NOMO-1 treated with DMSO at 0.1 percent for 48 hours (cell line): ENCODE measurements at regions not wholly inside any gene's neighbourhood (a gene's known extent, or its start where the extent isn't known, plus 50 kb on each side); places are given as distances from the start of the nearest gene placed in this dataset.

Experiments used
- DNase-seq: peaks from one replicate; lab custom pipeline; 2025; ENCODE audit not compliant: unreplicated experiment; lab: John Stamatoyannopoulos, UW

- DNase-seq: no peak
Observed at GRCh38 chr10:130885021-130885655, 426.4 kb downstream of the TCERG1L start.

GRCh38 chr10:130887170-130887569 lies 424.4 kb downstream of the TCERG1L start:
- DNase-seq: no peak

- DNase-seq: no peak
Observed at GRCh38 chr10:130888493-130888892, 423.0 kb downstream of the TCERG1L start.

- no peak for DNase-seq
Observed at GRCh38 chr10:130889240-130889639, 422.3 kb downstream of the TCERG1L start.

GRCh38 chr10:130889780-130890179 lies 421.7 kb downstream of the TCERG1L start:
- DNase-seq: no peak

GRCh38 chr10:130891066-130891465 lies 420.5 kb downstream of the TCERG1L start:
- no peak for DNase-seq

GRCh38 chr10:130894471-130894870 lies 417.1 kb downstream of the TCERG1L start:
- DNase-seq: no peak

- DNase-seq: no peak
Observed at GRCh38 chr10:130895161-130895560, 416.4 kb downstream of the TCERG1L start.

GRCh38 chr10:130897815-130898214 lies 413.7 kb downstream of the TCERG1L start:
- no peak for DNase-seq

GRCh38 chr10:130898381-130898780 lies 413.1 kb downstream of the TCERG1L start:
- DNase-seq: no peak

GRCh38 chr10:130899856-130900255 lies 411.7 kb downstream of the TCERG1L start:
- no peak for DNase-seq

- DNase-seq: no peak
Observed at GRCh38 chr10:130900441-130901160, 410.9 kb downstream of the TCERG1L start.

- DNase-seq: no peak
Observed at GRCh38 chr10:130901311-130902165, 410.0 kb downstream of the TCERG1L start.

- no peak for DNase-seq
Observed at GRCh38 chr10:130902471-130902870, 409.1 kb downstream of the TCERG1L start.

GRCh38 chr10:130902929-130903328 lies 408.6 kb downstream of the TCERG1L start:
- no peak for DNase-seq

GRCh38 chr10:130904676-130905075 lies 406.8 kb downstream of the TCERG1L start:
- no peak for DNase-seq

GRCh38 chr10:130905386-130905785 lies 406.1 kb downstream of the TCERG1L start:
- no peak for DNase-seq

GRCh38 chr10:130905921-130906320 lies 405.6 kb downstream of the TCERG1L start:
- no peak for DNase-seq

GRCh38 chr10:130910848-130911247 lies 400.7 kb downstream of the TCERG1L start:
- DNase-seq: no peak

GRCh38 chr10:130913844-130914243 lies 397.7 kb downstream of the TCERG1L start:
- DNase-seq: no peak

- no peak for DNase-seq
Observed at GRCh38 chr10:130914367-130914766, 397.2 kb downstream of the TCERG1L start.

GRCh38 chr10:130915065-130915464 lies 396.5 kb downstream of the TCERG1L start:
- no peak for DNase-seq
